ENCODE measurements at regions not wholly inside any gene's neighbourhood (a gene's known extent, or its start where the extent isn't known, plus 50 kb on each side); places are given as distances from the start of the nearest gene placed in this dataset.
"Not testable (repeated sequence)": the region's sequence is repeated elsewhere in the genome, so short reads cannot be mapped to it uniquely, and the experiment has no call there.

GRCh38 chr16:21534561-21534960, 64.8 kb upstream of the METTL9 start:
- not testable (repeated sequence) for DNase-seq (ENCODE audit: low read depth)

- DNase-seq (ENCODE audit: low read depth), result not testable (repeated sequence)
These were observed 64.2 kb upstream of the METTL9 start for GRCh38 chr16:21535201-21535600.

DNA sequence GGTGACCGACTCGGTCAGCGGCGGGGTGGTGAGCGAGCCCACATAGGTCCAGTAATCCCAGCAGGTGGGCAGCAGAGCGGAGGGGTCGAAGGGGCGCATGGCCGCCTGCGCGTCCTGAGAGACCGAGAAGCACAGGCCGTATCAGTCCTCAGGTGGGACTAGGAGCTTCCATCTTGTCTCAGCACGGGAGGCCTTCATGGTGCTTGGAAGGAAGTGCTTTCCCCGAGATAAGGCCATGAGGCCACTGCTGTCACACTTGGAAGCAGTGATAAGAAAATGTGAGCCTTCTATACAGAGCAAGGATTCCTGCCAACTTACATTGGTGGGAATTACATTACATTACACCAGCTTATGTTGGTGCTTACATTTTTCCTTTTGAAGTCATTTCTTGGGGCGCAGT, 62.6 kb upstream of the METTL9 start:
- not testable (repeated sequence) for DNase-seq (ENCODE audit: low read depth)

GRCh38 chr16:21537598-21537997, 61.8 kb upstream of the METTL9 start:
- DNase-seq (ENCODE audit: low read depth), result not testable (repeated sequence)

DNA sequence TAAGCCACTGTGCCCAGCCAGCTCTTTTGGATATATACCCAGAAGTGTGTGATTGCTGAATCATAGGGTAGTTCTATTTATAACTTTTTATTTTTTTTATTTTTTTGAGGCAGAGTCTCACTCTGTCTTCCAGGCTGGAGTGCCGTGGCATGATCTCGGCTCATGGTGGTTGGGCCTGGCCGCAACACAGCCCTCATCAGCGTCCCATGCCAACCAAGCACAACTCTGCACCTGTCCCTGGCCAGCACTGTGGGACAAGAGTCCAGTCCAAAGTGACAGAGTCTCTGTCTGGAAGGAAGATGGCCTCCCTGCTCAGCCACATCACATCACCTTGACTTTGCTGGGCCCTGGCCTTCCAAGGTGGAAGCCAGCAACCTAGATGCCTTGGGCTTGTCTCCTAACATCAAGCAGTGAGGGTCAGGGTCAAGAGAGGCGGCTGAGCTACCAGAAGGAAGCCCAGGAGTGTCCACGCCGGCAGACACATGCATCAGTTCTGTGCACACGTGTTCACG, 60.2 kb upstream of the METTL9 start:
- DNase-seq (ENCODE audit: low read depth), result not testable (repeated sequence)

- not testable (repeated sequence) for DNase-seq (ENCODE audit: low read depth)
These were observed 58.5 kb upstream of the METTL9 start for GRCh38 chr16:21540770-21541433.

- DNase-seq (ENCODE audit: low read depth), result not testable (repeated sequence)
These were observed 57.7 kb upstream of the METTL9 start for GRCh38 chr16:21541611-21542051.

DNA sequence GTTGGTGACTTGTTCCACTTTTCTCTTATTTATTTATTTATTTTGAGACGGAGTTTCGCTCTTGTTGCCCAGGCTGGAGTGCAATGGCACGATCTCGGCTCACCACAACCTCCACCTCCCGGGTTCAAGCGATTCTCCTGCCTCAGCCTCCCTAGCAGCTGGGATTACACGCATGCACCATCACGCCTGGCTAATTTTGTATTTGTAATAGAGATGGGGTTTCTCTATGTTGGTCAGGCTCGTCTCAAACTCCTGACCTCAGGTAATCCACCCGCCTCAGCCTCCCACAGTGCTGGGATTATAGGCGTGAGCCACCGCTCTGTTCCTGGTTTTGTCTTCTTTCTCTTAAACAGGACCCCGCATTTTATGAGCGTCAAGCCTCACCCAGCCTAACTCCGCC, 57.3 kb upstream of the METTL9 start:
- not testable (repeated sequence) for DNase-seq (ENCODE audit: low read depth)

DNA sequence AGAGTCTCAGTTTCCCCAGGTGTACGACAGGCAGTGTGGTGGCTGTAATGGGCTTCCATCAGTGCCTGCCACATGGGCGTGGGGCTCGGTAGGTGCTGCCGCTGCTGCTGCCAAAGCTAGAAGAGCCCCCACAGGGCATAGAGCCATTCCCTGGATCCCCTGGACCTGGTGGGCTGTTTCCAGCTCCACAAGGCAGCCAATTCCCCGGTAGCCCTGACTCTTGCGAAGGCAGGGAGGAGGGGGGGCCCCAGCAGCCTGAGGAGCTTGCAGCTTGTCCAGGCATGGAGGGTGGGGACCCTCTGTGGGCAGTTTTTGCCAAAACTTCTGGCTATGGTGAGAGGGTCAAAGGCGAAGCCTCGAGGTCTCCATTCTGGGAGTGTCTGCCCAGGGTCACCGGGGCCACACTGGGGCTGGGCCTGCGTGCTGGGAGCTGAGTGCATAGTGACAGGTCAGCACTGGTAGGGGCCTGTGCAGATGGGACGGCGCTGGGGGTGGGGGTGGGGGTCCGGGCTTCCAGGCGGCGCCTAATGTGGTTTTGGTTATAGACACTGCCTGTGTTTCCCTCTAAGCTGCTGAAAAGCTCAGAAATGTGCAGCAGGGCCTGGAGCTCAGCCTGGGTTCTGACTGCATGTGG, 56.8 kb upstream of the METTL9 start:
- DNase-seq (ENCODE audit: low read depth), result not testable (repeated sequence)

GRCh38 chr16:21543151-21543836, 56.1 kb upstream of the METTL9 start:
- DNase-seq (ENCODE audit: low read depth), result not testable (repeated sequence)

- DNase-seq (ENCODE audit: low read depth), result not testable (repeated sequence)
These were observed 53.6 kb upstream of the METTL9 start for GRCh38 chr16:21545664-21546326.

DNA sequence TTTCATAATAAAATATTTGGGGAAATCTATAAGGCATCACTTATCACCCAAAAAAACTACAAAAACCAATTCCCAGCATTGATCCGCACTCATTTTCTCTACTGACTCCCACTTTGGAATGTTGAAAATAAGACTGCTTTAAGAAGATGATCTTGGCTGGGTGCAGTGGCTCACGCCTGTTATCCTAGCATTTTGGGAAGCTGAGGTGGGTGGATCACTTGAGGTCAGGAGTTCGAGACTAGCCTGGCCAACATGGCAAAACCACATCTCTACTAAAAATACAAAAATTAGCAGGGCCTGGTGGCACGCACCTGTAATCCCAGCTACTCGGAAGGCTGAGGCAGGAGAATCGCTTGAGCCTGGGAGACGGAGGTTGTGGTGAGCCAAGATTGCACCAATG, 50.0 kb upstream of the METTL9 start:
- not testable (repeated sequence) for DNase-seq (ENCODE audit: low read depth)
